Caki2 (cell line): ENCODE measurements at regions not wholly inside any gene's neighbourhood (a gene's known extent, or its start where the extent isn't known, plus 50 kb on each side); places are given as distances from the start of the nearest gene placed in this dataset.
"Not testable (repeated sequence)": the region's sequence is repeated elsewhere in the genome, so short reads cannot be mapped to it uniquely, and the experiment has no call there.

Experiments
- DNase-seq: peaks from one replicate; pipeline ENCODE4 v3.0.0-alpha.2; 2015; ENCODE audit warnings: low read depth
- in situ Hi-C: cut with HindIII; loops from 2 replicates; pipeline ENCODE4 v1.10.0; 2016; ENCODE audit warnings: low sequenced_read_pairs, low pct_unique_long_range_greater_than_20kb, mixed read lengths

DNA sequence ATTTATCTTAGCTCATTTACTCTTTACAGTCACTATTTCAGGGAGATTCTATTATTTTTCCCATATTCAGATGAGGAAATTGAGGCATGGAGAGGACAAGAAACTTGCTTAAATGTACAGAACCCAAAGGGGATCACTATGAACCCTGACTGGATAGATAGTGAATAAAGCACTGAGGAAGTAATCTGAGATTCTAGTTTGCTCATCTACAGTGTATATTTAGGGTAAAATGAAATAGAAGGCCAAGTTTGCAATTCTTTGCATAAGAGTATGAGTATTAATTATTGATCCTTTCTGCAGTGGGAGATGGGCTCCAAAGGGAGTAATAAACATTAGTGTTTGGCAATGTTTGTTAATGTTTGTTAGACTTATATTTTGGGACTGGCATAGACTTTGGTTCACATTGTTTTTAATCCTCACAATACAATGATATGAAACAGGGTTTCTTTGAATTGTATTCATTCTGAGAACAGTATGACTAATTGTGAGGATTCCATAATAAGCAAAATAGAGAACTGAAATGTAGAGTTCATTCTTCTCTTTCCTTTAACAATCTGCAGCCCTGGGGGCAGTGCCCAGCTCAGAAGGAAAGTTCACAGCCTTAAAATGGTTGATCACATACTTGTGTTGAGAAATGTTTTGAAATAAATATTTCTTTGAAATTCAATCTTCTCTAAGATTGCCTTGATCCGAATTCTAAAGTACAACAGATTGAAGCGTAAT, 131.0 kb upstream of the ZNF804B start:
- no peak for DNase-seq
- in situ Hi-C loops = no loop called here

DNA sequence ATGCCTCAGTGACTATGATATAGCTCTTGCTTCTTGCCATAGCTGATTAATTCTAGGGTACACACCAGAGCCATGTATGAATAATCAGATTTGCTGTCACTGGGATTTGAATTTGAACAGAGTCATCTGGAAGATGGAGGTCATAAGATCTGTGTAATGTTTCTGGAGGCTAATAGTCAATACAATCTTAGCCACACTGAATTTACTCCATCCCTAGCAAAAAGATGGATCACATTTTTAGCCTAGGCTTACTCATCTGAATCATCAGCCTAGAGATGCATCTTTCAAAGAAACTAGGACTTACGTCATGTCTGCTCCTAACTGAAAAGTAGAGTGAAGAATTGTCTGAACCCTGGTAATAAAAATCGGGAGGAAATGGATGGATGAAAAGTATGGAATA, 142.3 kb upstream of the ZNF804B start:
- no peak for DNase-seq

DNA sequence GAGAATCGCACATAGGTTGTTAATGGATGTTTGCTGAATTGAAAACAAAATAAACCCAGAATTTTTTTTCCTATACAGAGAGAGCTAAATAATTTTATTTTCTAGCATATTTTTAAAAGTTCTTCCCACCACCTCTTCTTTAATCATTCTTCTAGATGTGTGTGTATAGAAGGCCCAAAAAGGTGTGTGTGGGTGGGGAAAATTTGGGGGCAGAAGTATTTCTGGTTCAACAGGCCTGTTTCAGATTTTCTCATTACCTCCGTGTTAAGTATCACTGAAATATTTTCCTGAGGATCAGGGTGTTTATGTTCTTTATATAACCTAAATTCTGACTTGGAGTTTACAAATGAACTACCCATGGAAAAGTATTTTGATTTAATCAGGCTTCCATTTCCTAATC, 144.2 kb upstream of the ZNF804B start:
- in situ Hi-C loops = no loop called here
- no peak for DNase-seq

More for the DNA sequence above, 142.3 kb upstream of the ZNF804B start:
- in situ Hi-C loops = no loop called here

DNA sequence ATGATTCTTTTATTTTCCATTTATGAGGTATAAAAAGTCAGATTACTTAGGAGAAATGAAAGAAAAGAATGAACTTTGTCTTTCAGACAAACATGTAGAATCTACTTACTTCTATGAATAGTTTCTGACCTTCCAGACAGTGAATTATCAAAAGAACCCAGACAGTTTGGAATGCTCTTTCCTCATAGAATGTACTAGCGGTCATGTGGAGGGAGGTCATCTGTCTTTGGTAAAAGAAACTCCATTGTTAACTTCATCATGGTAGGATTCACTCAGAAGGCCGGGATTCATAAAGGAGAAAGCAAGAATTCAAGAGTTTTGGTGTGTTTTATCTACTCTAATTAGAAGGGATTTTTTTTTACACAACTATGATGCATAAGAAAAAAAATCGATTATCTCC, 144.8 kb upstream of the ZNF804B start:
- DNase-seq = no peak
- in situ Hi-C loops = no loop called here

DNA sequence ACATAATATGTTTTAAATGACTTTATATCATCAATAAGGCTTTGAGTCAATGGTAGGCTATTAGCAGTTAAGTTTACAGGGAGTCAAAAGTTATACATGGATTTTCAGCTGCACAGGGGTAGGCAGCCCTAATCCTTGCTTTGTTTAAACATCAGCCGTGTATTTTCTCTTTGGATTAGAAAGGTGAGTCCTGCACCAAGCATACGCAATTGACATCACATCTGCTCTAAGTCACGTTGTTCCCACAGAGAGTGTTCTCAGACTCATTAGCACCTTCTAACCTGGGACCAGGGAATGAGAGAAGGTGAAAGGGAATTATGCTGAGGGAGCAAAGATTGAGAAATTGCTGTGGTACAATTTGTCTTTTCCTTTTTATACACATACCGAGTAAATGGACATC, 148.6 kb upstream of the ZNF804B start:
- in situ Hi-C loops = no loop called here
- no peak for DNase-seq

DNA sequence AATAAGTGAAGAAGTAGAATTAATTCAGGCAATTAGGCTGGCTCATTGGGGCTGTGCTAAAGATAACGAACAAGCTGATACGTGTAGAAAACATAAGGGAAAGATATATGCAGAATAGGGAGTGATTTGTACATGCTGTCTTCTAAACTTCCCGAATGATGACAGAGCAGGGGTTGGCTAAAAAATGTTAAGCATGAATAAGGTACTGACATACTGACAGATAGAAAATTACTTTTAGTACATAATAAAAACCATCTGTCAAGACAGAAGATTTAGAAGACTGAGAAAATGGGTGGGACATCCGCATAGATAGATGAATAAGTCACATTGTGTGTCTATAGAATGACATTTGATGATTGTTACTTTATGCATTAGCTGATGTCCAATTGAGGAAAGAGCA, 158.8 kb upstream of the ZNF804B start:
- in situ Hi-C loops = no loop called here
- DNase-seq = no peak

DNA sequence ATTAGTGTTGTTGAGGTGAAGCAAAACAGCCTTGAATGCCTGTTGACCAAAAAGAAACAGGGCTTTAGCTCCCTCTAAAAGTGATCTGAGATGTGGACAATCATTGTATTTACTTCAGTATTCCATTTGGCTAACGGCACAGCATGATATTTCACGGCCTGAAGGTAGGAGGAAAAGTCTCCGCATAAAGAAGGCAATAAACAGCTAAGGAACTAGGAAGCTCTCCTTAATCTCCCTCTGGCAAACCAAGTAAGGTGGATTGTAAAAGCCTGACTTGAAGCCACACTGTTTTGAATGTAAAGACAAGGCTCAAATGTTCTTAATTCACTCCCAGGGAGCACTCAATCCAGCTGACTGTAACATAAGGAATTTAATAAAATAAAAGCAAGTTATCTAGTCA, 160.0 kb upstream of the ZNF804B start:
- in situ Hi-C loops = no loop called here
- no peak for DNase-seq

DNA sequence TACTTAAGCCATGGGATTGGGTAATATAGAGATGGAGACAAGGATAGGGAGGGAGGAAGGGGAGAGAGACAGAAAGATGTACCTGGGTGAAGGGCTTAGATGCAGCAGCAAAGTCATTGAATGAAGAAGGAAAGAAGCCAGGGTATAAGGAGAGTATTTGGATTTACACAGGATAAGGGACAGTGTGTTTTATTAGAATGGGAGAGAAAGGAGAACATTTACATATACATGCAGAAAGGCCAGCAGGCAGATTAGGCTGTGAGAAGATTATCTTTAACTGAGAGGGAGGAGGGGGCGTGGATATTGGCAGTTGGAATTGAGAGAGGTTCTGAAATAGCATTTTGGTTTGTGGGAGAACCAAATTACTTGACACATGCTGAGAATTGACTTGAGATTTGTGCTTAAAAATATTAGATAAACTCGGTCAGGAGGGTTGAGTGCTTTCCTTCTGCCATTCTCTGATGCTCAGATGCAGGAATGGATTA, 161.5 kb upstream of the ZNF804B start:
- in situ Hi-C loops = no loop called here
- DNase-seq = no peak

DNA sequence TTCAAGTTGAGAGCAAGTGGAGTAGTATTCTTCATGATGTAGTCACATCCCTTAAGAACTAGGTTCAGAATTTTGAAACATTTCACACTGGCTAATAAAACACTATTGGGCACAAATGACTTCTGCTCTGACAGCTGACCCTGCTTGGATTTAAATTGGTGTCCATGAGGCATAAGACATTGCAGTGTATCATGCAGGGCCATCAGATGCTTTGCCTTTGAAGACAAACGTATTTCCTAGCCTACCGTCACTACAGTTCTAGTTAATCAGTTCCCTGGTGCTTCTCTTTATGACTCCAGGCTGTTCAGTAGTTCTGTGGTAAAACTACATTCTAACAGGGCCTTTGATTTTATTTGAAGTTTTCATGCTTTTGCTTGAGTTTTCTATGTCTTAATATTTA, 168.5 kb upstream of the ZNF804B start:
- in situ Hi-C loops = no loop called here

DNA sequence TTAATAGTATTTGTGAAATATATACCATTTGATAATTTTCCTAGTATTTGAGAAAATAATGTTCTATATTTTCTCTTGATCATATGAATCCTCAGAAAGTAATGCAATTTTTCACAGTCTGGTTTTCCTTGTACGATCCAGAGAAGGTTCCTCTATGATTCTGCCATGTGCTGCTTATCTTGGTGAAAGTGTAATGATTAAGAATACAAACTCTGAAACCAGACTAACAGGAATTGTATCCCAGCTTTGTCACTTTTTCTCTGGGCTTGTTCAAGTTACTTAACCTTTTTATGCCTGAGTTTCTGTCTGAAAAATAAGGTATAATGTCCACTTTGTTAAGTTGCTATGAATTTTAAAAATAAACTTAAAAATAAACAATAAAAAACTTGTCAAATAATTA, 169.6 kb upstream of the ZNF804B start:
- no peak for DNase-seq
- in situ Hi-C loops = no loop called here

More for the DNA sequence above, 168.5 kb upstream of the ZNF804B start:
- DNase-seq = no peak

DNA sequence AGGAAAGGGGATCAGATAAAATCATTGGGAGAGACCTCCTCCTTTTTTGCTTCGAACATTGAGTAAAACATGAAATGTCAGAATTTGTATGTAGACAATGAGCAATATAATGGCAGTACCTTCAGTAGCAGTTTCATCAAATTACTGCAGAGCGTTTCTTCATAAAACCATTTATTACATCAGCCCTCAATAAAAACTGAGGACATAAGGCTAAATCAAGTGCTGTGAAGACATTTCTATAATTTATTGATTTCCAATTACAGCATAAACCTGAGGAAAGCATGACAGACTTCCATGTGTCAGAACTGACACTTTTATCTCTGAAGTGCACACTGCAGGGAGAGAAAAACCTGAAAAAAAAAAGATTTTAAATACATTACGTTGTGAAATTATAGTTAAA, 172.6 kb upstream of the ZNF804B start:
- in situ Hi-C loops = no loop called here
- DNase-seq = no peak

DNA sequence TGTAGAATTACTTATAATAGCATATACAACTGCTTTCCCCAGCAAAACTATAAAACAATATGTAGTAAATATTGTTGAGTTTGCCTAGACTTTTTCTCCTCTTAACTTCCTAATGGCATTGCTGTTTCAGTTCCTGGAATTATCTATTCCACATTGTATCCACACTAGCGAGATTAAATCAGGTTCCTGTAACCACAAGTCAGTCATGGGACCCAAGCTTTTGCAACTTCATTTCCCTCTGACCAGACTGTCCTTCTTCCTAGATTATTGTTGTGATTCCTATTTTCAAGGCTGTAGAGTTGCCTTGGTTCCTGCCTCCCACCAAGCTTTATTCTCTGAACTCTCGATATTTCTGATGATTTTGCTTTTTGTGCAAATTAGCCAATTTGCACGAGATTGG, 173.3 kb upstream of the ZNF804B start:
- in situ Hi-C loops = no loop called here
- DNase-seq = no peak

DNA sequence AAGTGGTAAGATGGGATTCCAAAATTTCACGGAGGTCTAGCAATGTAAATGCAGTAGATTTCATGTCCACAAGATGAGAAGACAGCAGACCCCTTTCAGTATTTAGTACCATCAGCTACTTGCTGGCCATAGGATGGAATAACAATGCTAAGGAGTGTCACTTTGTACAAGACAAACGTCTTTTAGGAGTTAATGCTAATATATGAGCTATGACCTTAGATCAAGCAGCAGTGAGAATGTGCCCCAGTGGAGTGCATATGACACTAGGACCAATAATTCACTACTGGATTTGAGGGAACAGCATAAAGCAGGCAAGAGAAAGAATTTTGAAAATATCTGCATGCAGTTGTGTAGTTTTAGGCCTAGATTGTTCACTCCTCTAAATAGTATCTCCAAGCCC, 182.8 kb upstream of the ZNF804B start:
- no peak for DNase-seq
- in situ Hi-C loops = no loop called here

DNA sequence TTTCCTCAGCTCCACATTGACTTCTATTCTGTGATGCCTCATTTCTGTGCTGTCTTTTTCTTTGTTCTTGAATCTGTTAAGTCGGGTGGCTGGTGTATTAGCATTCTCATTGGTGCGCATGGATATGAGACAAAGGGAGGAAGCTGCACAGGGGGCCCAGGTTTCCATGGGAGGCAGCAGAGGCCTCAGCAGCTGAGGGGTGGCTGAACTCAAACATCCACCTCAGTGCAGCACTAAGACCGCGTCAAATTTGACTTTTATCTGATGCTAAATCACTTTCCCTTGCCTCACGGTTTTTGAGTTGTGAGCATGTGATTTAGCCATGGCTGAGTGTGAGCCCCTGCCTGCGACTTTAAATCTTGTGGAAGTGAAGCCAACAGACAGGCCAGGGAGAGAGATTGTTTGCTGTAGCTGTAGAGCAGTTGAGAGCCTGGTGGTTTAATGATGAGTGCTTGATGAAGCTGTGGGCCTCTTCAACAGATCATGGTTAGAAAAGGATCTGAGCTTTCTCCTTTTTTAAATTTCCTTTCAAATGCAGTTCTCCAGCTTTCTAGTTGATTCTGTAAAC, 193.3 kb upstream of the ZNF804B start:
- in situ Hi-C loops = no loop called here
- DNase-seq = no peak

DNA sequence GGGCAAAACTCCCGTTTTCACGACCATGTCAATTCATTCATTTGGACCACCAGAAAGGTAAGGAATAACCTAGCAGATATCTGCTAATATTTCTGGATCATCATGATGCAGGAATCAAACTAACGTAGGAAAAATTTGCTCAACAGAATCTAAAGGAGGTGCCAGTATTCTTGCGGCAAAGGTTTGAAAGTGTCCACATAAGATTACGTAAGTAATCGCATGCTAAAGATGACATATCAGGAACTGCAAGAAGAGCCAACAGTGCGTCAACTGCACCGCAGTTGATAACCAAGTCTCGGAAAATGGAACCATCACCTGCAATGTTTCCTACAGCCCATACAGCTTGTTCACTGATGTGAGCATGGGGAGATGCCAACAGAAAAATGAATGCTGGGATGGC, 194.1 kb upstream of the ZNF804B start:
- in situ Hi-C loops = no loop called here
- DNase-seq = no peak

DNA sequence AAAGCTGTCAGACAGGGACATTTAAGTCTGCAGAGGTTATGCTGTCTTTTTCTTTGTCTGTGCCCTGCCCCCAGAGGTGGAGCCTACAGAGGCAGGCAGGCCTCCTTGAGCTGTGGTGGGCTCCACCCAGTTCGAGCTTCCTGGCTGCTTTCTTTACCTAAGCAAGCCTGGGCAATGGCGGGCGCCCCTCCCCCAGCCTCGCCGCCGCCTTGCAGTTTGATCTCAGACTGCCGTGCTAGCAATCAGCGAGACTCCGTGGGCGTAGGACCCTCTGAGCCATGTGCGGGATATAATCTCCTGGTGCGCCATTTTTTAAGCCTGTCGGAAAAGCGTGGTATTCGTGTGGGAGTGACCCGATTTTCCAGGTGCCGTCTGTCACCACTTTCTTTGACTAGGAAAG, 203.1 kb upstream of the ZNF804B start:
- in situ Hi-C loops, DNase-seq: not testable (repeated sequence)

DNA sequence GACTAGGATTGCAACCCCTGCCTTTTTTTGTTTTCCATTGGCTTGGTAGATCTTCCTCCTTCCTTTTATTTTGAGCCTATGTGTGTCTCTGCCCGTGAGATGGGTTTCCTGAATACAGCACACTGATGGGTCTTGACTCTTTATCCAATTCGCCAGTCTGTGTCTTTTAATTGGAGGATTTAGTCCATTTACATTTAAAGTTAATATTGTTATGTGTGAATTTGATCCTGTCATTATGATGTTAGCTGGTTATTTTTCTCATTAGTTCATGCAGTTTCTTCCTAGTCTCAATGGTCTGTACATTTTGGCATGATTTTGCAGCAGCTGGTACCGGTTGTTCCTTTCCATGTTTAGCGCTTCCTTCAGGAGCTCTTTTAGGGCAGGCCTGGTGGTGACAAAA, 204.7 kb upstream of the ZNF804B start:
- in situ Hi-C loops, DNase-seq: not testable (repeated sequence)

DNA sequence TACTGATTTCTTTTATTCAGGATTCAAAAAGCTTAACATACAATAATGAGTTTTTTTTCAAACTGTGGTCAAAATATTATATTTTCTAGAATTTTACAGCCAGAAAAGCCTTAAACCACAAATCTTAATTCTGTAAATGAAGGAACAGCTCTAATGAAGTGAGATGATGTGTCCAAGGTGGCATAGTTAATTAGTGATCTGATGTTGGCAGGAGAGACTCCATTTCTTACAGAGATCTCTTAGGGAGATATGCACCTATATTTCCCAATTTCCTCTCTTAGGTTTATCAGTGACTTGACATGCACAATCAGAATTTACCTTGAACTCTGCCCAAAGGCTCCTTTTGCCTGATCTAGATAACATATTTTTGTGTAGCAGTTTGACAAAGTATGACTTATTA, 211.1 kb upstream of the ZNF804B start:
- DNase-seq = no peak
- in situ Hi-C loops = no loop called here

DNA sequence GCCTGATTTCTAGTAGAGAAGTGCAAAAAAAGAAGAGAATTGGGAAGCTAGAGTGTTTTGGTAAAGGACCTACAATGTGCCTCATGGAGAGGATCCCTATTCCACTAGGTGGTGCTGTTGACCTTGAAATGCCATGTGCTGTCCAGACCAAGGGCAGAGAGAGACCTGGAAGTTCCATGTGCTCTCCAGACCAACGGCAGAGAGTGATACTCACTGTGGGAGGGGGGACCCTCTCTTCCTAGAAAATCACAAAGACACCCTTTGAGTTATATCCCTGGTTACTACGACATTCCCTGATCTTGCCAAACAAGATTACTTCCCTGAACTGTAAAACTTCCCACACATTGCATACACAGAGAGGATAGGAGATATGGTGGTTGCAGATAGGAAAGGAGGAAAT, 212.7 kb upstream of the ZNF804B start:
- in situ Hi-C loops = no loop called here
- peak; percentile 37 for DNase-seq

DNA sequence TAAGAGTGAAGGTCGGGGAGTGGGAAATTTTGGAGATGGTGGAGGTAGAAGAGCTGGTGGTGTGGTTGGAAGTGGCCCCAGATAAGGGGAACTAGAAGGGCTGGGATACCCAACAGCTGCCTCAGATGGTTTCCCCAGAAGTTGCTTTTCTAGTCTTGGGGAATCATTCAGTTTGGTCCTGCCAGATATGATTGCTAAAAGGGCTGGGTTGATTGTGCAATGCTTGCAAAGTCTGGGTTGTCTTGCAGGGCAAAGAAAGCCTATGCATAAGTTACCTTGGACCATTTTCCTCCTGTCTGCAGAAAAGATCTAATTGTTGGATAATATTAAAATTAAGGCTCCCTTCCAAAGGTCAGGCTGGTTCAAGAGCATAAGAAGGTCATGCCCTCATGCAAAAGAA, 213.8 kb upstream of the ZNF804B start:
- in situ Hi-C loops = no loop called here
- no peak for DNase-seq
